ENCODE measurements at regions not wholly inside any gene's neighbourhood (a gene's known extent, or its start where the extent isn't known, plus 50 kb on each side); places are given as distances from the start of the nearest gene placed in this dataset.

DNA sequence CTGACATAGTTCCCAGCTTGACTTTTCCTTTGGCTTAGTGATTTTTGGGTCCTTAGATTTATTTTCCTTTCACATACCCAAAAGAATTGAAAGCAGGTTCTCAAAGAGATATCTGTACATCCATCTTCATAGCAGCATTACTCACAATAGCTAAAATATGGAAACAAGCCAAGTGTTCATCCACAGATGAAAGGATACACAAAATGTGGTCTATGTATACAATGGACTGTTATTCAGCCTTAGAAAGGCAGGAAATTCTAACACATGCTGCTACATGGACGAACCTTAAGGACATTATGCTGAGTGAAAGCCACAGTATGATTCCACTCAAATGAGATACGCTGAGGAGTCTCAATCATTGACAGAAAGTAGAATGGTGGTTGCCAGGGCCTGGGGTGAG lies 171.8 kb downstream of the IGLL1 start:
- TF ChIP-seq, protein P1, sequence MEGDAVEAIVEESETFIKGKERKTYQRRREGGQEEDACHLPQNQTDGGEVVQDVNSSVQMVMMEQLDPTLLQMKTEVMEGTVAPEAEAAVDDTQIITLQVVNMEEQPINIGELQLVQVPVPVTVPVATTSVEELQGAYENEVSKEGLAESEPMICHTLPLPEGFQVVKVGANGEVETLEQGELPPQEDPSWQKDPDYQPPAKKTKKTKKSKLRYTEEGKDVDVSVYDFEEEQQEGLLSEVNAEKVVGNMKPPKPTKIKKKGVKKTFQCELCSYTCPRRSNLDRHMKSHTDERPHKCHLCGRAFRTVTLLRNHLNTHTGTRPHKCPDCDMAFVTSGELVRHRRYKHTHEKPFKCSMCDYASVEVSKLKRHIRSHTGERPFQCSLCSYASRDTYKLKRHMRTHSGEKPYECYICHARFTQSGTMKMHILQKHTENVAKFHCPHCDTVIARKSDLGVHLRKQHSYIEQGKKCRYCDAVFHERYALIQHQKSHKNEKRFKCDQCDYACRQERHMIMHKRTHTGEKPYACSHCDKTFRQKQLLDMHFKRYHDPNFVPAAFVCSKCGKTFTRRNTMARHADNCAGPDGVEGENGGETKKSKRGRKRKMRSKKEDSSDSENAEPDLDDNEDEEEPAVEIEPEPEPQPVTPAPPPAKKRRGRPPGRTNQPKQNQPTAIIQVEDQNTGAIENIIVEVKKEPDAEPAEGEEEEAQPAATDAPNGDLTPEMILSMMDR (conservative IDR thresholded peaks at IDR 0.05), result no peak
- TF ChIP-seq EZH2 (IDR thresholded peaks at IDR 0.05; ENCODE audit: low read depth), result no peak

Data from PC-9 (cell line).